ENCODE measurements at regions not wholly inside any gene's neighbourhood (a gene's known extent, or its start where the extent isn't known, plus 50 kb on each side); places are given as distances from the start of the nearest gene placed in this dataset.

DNA sequence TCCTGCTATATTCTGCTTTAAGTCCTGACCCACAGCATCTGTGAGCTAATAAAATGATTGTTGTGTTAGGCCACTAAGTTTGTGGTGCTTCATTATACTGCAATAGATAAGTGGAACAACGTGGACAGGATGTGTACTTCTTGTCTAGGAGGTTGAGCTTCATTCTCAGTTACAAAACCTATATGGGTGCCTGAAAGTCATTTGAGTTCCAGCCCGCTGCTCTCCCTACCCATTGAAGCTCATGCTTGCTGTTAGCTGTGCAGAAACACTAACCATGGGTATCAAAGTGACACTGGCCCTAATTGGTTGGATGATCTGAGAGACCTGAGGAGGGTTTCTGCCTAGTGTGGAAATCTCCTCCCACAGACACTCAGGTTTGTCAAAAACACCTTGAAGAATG is 357.2 kb downstream of the PDCD6IP start:
- TF ChIP-seq REST (IDR thresholded peaks at IDR 0.05; ENCODE audit: insufficient read depth in 1 of 2, low read depth in 2 of 2, low read length in 1 of 2) = no peak
- TF ChIP-seq CTCF (IDR thresholded peaks at IDR 0.05) = no peak
- no peak for TF ChIP-seq POLR2AphosphoS5 (IDR thresholded peaks at IDR 0.05; ENCODE audit: low read depth, low read length)
- no peak for TF ChIP-seq SIN3A (IDR thresholded peaks at IDR 0.05; ENCODE audit: borderline replicate concordance, insufficient read depth, low read depth, low read length)
